ENCODE measurements at regions not wholly inside any gene's neighbourhood (a gene's known extent, or its start where the extent isn't known, plus 50 kb on each side); places are given as distances from the start of the nearest gene placed in this dataset.

- DNase-seq: peak in 1 of 2 donors; percentile 26
These were observed 63.0 kb downstream of the INSIG1 start for GRCh38 chr7:155360495-155361345.

- no peak for DNase-seq
These were observed 63.6 kb downstream of the INSIG1 start for GRCh38 chr7:155361346-155361680.

- no peak for DNase-seq
These were observed 64.3 kb downstream of the INSIG1 start for GRCh38 chr7:155361947-155362346.

- no peak for DNase-seq
These were observed 64.9 kb downstream of the INSIG1 start for GRCh38 chr7:155362380-155363145.

- no peak for DNase-seq
These were observed 65.5 kb downstream of the INSIG1 start for GRCh38 chr7:155363146-155363539.

GRCh38 chr7:155363852-155364600 is 66.3 kb downstream of the INSIG1 start:
- no peak for DNase-seq

- DNase-seq: no peak
These were observed 67.6 kb downstream of the INSIG1 start for GRCh38 chr7:155365146-155365874.

GRCh38 chr7:155368894-155369600 is 71.4 kb downstream of the INSIG1 start:
- no peak for DNase-seq

GRCh38 chr7:155369766-155370165 is 72.1 kb downstream of the INSIG1 start:
- no peak for DNase-seq

- DNase-seq: no peak
These were observed 73.7 kb downstream of the INSIG1 start for GRCh38 chr7:155371331-155371883.

- no peak for DNase-seq
These were observed 74.5 kb downstream of the INSIG1 start for GRCh38 chr7:155371884-155372781.

GRCh38 chr7:155372782-155373358 is 75.2 kb downstream of the INSIG1 start:
- DNase-seq: no peak

GRCh38 chr7:155373359-155374273 is 75.9 kb downstream of the INSIG1 start:
- DNase-seq: no peak

GRCh38 chr7:155374276-155375252 is 76.9 kb downstream of the INSIG1 start:
- no peak for DNase-seq

GRCh38 chr7:155375337-155376277 is 77.9 kb downstream of the INSIG1 start:
- no peak for DNase-seq

GRCh38 chr7:155377071-155377837 is 79.6 kb downstream of the INSIG1 start:
- no peak for DNase-seq
